ENCODE measurements at regions not wholly inside any gene's neighbourhood (a gene's known extent, or its start where the extent isn't known, plus 50 kb on each side); places are given as distances from the start of the nearest gene placed in this dataset.

DNA sequence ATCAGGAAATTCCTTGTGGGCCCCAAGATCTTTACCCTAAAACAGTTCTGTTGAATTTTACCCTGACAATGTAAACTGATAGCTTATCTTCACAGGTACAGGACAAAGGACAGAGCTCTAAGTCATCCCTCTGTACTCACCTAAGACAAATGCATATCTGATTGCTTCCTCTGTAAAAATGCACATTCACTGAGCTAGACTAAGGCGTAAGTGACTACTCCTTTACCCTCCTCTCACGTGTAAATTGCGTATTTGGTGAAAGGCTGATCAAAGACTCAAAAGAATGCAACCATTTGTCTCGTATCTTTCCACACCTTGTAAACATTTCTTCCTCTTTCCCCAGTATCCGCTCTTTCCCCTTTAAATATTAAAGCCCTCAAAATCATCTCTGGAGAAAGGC is 80.6 kb upstream of the LRCH1 start:
- TF ChIP-seq SUZ12 (IDR thresholded peaks at IDR 0.05; ENCODE audit: extremely low read depth, insufficient read depth, insufficient read length) (no peak), YY1 (IDR thresholded peaks at IDR 0.05; ENCODE audit: insufficient read depth, insufficient read length) (no peak), ZNF274 (IDR thresholded peaks at IDR 0.05; ENCODE audit: low read depth, low read length) (no peak)
